ENCODE measurements at regions not wholly inside any gene's neighbourhood (a gene's known extent, or its start where the extent isn't known, plus 50 kb on each side); places are given as distances from the start of the nearest gene placed in this dataset.
"Not testable (repeated sequence)": the region's sequence is repeated elsewhere in the genome, so short reads cannot be mapped to it uniquely, and the experiment has no call there.

DNA sequence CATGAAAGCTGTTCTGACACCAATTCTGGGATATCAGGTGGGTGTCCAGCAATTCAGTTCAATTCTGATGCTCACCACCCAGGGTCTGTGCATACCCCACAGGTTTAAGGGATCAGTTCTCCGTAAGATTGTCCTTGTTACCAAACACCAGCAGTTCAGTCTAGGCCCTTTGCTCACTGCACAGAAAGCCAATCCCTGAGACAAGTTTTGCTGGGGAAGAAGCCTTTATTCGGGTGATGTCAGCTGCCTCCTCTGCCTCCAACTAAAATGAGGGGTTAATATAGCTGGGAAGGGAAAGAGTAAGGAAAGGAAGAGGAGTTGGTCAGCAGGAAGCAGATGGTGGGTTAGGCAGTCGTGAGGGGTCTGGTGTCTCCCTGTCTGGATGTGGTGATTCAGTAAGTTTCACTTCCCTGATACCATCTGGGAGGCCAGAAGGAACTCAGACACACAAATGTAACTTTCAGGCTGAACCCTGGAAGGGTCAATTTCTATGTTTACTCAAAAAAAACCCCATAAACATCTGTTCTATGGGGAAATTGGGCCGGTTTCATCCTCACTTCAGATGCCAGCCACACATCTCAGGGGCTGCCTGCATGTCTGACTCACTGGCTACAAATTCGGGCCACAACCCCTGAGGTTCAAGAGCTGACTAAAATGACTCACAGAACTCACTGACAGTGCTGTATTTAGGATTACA is 83.3 kb upstream of the PGBD5 start:
- no peak for DNase-seq

DNA sequence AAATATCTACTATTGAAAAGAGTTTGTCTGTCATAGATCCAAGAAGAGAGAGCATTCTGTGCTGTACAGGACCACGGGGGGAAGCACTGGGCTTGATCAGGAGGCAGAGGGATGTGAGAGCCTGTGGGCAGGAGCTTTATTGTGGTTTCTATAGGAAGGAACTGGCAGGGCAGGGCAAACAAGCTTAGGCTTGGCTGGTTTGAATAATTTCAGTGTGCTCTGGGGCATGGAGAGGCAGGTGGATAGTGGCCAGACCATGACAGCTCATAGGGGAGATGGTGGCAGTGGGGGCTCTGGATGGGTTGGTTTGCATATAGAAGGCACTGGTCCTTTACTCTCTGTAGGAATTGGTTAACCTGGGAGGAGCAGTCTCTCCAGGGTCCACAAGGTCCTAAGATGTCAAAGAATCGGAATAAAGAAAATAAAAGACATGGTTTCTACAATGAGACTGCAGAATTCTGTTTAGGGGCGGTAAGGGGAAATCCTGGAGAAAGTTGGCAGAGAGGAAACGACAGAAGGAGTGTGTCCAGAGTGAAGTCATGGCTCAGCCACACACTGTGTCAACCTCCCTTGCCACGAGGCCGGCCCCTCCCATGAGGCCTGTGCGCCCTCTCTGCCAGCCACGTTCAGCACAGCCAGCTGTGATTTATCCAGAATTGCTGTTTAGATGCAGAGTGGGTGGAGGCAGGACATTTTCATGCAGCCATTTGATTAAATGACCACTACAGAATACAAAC is 81.7 kb upstream of the PGBD5 start:
- no peak for DNase-seq

DNA sequence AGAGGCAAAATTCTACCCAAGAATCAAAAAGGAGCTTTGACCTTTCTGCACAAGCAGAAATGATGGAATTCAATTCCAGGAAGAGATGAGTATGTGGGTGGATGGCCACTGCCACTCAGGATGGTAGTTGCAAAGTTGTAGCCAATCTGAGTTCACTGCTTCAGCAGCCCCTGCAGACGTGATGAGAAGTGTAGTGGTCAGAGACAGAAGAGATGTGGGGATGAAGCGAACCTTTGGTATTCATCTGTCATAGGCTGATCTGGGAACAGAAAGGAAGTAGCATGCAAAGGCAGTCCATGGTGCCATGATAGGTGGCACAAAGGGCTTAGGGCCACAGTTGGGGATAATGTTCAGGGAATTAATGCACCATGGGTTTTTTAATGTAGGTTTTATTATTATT is 81.1 kb upstream of the PGBD5 start:
- DNase-seq = no peak

DNA sequence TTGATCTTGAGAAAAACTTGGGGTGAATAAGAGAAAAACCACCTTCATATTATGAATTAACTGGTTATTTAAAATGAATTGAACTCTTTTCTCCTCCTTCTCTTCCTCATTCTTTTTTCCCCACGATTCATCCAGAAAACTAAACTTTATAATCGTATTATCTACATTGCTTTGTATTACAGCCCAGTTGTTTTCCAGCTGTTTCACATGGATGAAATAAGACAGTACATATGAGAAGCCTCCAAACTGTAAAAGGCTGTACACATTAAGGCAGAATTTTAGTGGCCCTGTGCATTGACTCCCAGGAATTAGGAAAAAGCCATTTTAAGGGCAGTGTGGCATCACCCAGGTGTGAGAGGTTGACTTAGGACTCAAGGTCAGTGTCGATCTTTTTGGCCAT is 80.3 kb upstream of the PGBD5 start:
- no peak for DNase-seq

DNA sequence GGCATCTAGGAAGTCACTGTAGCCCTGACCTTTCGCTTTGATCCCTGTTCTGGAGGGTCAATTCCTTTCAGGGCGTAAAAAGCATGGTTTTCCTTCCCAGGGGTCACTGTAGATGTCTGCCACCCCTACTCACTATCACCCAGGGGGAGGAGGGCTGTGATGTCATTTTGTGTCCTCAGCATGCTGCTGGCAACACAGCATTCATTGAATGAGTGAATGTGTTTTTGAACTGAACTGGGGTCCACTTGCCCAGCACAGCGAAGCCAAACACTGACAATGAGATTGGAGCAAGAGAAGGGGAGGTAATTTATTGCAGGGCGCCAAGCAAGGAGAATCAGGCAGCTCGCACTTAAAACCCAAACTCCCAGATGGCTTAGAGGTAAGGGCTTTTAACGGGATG is 78.2 kb upstream of the PGBD5 start:
- no peak for DNase-seq

DNA sequence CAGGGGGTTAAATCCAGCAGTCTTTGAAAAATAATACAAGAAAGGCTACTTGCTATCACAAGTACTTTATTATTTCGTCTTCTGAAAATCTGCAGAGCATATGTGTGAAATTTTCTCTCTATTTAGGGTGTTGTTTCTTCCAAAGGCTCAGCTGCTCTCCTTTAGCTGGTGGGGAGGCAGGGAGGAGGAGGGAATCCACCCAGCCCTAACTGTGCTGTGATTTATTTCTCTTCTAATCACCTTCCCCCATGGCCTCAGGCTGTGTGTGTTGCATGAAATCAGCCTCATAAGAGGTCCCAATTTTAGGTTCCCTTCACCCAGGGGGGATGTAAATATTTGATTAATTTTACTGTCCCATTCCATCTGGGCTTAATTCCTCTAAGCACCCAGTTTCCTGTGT is 77.6 kb upstream of the PGBD5 start:
- no peak for DNase-seq

DNA sequence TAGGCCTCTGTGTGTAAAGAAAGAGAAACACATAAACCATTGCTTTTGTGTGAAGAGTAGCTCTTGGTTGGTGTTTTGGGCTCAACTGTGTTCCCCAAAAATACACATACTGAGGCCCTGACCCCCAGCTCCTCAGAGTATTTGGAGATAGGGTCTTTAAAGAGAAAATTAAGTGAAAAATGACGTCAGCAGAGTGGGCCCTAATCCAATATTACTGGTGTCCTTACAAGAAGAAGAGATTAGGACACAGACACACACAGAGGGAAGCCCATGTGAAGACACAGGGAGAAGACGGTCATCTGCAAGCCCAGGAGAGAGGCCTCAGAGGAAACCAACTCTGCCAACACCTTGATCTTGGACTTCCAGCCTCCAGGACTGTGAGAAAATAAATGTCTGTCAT is 76.9 kb upstream of the PGBD5 start:
- no peak for DNase-seq

DNA sequence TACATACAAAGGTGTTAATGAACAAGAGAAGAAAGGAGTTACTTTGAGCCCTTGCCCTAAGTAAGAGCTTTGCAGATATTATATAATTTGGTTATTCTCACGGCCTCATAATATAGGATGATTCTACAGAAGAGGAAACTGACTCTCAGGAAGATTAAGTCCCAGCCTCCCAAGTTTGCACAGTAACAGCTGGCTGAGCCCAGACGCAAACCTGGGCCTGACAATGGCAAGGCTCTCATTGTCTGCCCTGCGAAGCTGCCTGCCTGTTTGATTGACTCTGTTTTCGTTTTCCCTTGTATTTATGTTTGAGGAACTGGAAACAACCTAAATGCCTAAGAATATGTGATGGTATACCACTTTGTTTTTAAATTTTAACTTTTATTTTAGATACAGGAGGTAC is 76.2 kb upstream of the PGBD5 start:
- DNase-seq = no peak

DNA sequence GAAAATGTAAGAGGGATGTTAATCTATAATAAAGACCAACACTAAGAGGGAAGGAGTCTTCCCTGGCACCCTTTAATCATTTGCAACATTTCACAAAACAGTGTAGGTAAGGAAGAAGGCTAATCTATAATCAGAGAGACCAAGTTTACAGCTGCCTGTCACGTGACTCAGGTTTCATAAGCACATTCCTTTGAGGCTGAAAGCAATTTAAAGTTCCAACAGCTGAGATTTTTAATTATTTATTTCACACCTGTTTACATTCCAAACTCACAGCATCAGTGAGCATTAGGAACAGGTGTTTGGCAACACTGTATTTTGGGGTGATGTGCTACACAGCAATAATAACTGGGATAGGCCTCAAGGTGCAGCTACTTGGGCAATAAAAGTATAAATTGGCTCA is 75.7 kb upstream of the PGBD5 start:
- DNase-seq = no peak

DNA sequence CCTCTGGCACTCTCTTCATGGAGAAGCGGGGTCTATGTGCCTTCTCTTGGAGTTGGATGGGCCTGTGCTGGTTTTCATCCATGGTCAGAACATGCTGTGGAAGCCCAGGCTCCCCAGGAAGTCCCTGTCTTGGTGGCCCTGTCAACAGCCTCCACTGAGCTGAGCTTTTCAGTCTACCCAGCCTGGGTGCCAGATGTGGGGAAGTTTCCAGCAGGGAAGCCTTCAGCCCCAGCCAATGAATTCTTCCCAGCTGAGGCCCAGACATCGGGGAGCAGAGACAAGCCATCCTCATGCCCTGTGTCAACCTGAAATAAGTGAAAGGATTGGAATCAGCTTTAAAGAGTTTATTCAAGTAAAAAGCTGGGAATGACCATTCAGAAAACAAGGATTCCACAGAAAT is 75.1 kb upstream of the PGBD5 start:
- no peak for DNase-seq

DNA sequence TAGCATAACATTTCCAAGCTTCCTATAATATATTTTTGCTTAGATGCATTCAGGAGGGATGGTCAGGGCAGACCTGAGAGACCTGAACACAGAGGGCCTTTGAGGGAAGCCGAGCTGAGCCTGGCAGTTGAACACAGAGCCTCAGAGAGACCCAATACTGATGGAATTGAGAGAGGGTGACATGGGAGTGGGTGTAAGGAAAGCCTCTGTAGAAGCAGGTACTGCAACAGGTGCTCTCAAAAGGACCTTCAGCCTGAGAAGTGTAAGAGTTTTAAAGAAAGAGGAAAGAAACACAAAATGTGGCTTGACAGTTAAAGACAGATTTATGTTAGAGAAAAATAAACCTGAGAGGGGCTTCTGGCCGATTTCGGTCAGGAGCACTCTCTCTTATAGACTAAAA is 73.9 kb upstream of the PGBD5 start:
- DNase-seq = no peak

DNA sequence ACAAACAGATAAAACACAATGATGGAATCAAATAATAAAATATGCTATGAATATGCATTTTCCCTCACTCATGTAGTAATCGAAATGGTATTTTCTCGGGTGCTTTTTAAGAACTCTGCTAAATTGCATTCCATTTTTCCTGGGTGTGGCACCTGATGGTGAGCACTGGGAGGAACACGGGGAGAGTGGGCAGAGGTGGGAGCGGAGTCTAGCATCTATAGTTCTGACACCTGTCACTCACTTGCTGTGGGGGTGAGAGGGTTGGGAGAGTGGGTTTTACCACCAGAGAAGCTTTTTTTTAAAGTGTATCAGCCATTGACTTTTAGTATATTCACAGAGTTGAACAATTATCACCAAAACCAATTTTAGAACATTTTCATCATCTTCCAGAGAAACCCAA is 73.4 kb upstream of the PGBD5 start:
- DNase-seq = no peak

DNA sequence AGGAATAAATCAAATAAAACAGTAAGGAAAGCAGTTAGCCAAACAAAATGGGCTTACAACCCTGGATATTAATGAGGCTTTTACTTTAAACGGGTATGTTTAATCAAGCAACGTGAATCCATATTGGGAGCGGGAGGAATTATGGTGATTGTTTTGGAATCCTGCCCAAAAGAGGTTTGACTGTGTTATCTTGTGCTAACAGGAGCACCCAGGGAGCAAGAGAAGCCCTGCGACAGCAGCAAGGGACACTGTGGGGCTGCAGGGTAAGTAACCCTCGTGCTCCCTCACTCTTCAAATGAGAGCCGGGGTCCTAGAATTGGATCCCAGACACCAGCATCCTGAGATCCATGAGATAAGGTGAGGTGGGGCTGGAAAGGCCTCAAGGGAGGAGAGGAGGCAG is 72.6 kb upstream of the PGBD5 start:
- no peak for DNase-seq

DNA sequence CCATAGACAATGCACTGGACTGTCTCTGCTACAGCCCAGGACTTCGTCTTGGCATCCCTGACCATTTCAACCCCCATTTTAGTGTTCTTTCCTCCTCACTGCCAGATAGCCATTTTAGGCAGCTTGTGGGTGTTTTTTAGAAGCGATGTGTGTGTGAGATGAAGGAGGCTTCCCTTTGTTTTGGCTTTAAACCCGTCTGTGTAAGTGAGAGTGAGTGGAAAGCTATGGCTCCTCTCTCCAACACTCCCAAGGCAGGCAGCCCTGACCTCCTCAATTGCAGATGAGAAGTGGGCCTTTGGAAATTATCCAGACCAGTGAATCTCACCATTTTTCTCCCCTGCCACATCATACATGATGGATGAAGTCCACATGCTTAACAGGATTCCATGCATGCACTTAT is 70.3 kb upstream of the PGBD5 start:
- no peak for DNase-seq

DNA sequence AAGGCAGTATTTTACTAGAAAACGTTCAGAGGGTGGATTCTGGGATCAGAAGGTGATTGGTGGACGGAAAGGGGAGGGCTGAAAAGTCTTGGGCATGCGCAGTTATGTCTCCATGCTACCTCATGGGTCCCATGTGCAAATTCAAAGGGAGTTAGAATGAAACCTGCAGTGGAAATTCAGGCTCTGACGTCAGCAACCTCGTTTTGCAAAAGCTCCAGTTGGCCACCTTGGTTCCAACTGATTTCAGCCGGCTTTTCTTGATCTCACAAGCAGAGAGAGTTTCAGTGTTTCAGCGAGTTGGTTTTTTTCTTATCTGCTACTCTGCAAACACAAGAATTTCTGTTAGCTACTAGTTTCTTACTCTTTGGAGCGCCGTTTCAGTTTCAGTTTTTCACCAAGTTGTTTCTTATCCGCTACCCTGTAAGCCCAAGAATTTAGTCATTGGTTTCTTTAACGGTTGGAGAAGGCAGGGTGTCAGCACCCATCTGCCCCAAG is 69.8 kb upstream of the PGBD5 start:
- DNase-seq = peak; percentile 53

DNA sequence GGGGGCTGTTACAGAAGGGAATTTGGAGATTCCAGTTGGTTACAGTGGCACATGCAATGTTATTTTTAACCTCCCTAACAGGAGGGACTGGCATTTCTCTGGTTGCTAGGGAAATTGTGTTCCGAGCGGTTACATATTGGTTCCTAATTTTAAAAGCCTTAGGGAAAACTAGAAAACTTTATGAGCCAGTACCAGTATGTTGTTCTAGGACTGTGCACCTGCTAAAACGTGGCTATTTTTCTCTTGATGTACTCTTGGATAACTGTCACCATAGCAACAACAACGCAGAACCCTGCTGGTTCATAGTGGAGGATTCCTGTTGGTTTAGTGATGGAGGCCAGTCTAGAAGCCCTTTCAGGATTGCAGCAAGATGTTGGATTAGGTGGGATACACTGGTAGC is 68.9 kb upstream of the PGBD5 start:
- no peak for DNase-seq

DNA sequence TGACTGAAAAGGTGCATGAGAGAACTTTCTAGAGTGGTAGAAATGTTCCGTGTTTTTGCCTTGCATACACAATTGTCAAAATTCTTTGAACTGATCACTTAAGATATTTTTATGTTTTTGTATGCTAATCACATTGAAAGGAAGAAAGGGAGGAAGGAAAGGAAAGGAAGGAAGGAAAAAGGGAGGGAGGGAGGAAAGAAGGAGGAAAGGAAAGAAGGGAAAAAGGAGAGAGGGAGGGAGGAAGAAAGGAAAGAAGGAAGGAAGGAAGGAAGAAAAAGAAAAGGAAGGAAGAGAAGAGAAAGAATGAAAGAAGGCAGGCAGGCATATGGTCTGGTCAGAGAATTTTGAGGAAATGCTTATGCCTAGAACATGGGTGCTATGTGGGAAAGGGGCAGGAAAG is 68.4 kb upstream of the PGBD5 start:
- DNase-seq = no peak

DNA sequence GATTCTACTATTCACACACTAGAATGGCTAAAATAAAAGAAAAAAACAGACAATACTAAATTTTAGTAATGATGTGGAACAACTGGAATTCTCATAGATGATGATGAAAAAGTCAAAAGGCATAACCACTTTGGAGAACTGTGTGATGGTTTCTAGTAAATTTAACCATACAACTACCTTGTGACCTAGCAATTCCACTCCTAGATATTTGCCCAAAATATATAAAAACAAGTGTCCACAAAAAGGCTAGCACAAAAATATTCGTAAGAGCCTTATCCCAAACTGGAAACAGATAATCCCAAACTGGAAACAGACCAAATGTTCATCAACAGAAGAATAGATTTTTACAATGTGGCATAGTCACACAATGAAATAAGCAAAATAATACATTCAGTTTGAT is 67.9 kb upstream of the PGBD5 start:
- DNase-seq = no peak

DNA sequence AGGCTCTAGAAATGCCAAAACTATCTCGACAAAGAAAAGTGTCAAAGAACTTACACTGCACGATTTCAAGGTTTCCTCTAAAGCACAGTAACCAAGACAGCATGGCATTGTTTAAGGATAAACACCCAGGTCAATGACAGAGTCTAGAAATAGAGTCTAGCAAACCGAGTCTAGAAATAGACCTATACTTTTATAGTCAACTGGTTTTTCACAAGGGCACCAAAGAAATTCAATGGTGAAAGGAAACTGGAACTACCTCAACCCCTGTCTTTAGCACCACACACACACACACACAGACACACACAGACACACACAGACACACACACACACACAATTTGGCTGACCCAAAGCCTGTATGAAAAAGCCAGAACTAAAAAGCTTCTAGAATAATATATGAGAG is 67.1 kb upstream of the PGBD5 start:
- DNase-seq = no peak

DNA sequence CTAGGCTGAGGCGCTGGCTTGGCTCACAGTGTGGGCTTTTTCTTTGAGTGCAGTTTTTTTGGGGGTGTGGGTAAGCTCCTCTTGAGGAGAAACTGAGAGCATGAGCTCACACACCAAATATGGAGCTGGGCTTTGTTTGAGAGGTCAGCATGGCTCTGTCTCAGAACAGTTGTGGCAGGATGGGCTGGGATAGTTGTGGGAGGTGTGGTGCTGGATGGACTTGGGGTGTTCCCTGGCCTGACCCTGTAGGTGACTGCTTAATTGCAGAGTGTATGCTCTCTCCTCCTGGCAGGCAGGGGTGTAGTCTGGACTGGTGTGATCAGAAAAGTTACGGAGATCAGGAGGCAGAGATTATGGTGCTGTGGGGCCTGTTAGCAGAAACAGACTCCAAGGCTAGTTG is 64.3 kb upstream of the PGBD5 start:
- DNase-seq = no peak

DNA sequence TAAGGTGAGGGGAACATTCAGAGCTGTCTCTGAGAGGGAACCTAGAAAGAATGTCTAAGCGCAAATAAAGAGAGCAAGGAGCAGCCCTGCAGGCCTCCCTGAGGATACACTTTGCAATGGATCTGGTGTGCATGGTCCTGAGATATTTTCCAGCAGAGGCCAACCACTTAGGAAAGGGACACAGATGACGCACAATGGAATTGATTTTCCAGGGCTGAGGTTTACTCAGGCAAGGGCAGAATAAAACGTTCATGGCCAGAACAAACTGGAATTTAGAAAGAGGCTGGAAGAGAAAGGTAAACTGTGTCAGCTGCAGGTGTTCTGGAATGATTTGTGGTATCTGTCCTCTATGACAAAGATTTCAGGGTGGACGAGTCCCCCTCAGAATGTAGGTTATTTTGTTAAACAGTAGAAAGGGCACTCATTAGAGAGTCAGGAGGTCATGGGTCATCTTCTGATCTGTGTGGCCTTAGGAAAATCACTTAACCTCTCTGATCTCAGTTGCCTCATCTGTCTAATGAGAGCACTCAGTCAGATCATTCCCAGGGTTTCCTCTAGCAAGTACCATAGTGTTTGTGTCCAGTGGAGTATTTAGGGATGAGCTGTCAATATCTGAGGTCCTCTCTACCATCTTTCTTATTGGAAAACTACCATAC is 61.8 kb upstream of the PGBD5 start:
- DNase-seq = no peak

DNA sequence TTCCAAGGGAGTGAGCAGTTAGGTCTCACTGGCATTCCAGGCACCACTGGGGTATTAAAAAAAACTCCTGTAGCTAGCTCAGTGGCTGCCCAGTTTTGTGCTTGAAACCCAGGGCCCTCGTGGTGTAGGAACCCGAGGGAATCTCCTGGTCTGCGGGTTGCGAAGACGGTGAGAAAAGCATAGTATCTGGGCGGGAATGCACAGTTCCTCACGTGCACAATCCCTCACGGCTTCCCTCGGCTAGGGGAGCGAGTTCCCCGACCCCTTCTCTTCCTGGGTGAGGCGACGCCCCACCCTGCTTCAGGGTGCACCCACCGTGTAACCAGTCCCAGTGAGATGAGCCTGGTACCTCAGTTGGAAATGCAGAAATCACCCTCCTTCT is 50.5 kb upstream of the PGBD5 start:
- no peak for DNase-seq

DNA sequence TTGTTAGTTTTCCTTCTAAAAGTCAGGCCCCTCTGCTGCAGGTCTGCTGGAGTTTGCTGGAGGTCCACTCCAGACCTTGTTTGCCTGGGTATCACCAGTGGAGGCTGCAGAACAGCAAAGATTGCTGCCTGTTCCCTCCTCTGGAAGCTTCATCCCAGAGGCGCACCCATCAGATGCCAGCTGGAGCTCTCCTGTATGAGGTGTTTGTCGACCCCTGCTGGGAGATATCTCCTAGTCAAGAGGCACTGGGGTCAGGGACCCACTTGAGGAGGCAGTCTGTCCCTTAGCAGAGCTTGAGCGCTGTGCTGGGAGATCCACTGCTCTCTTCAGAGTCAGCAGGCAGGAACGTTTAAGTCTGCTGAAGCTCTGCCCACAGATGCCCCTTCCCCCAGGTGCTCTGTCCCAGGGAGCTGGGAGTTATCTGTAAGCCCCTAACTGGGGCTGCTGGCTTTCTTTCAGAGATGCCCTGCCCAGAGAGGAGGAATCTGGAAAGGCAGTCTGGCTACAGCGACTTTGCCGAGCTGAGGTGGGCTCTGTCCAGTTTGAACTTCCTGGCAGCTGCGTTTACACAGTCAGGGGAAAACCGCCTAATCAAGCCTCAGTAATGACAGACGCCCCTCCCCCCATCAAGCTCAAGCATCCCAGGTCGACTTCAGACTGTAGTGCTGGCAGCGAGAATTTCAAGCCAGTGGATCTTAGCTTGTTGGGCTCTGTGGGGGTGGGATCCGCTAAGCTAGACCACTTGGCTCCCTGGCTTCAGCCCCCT is 49.9 kb upstream of the PGBD5 start:
- not testable (repeated sequence) for DNase-seq
